Trophoblast cell (in vitro differentiated cells and primary cell): ENCODE measurements at regions not wholly inside any gene's neighbourhood (a gene's known extent, or its start where the extent isn't known, plus 50 kb on each side); places are given as distances from the start of the nearest gene placed in this dataset.
"Not testable (repeated sequence)": the region's sequence is repeated elsewhere in the genome, so short reads cannot be mapped to it uniquely, and the experiment has no call there.

Experiments used
- DNase-seq, 2 donors: peaks; one replicate each; pipeline ENCODE4 v3.0.0-alpha.2; 2016
- H2AFZ ChIP-seq: 2 replicates; pipeline ENCODE4 v1.6.1; 2013; ENCODE audit warnings: low read length, moderate library complexity, mild to moderate bottlenecking; ENCODE audit not compliant: insufficient read depth, poor library complexity
- H2AK5ac ChIP-seq: 2 replicates; pipeline ENCODE4 v1.6.1; 2013; ENCODE audit warnings: mild to moderate bottlenecking, low read length
- H2BK120ac ChIP-seq: 2 replicates; pipeline ENCODE4 v1.6.1; 2013; ENCODE audit warnings: low read length, mild to moderate bottlenecking, moderate library complexity; ENCODE audit not compliant: insufficient read depth, poor library complexity
- H2BK12ac ChIP-seq: 2 replicates; pipeline ENCODE4 v1.6.1; 2013; ENCODE audit warnings: mild to moderate bottlenecking, low read length, moderate library complexity
- H2BK5ac ChIP-seq: 2 replicates; pipeline ENCODE4 v1.6.1; 2013; ENCODE audit warnings: low read length, low read depth, moderate library complexity, mild to moderate bottlenecking; ENCODE audit not compliant: poor library complexity
- H3K14ac ChIP-seq: 2 replicates; pipeline ENCODE4 v1.6.1; 2013; ENCODE audit warnings: mild to moderate bottlenecking, low read length
- H3K18ac ChIP-seq: 2 replicates; pipeline ENCODE4 v1.6.1; 2013; ENCODE audit warnings: mild to moderate bottlenecking, low read length
- H3K23ac ChIP-seq: 2 replicates; pipeline ENCODE4 v1.6.1; 2013; ENCODE audit warnings: low read length
- H3K27ac ChIP-seq: 2 replicates; pipeline ENCODE4 v1.5.1; 2013; ENCODE audit warnings: low read depth, mild to moderate bottlenecking, inconsistent platforms, low read length, moderate library complexity
- H3K27me3 ChIP-seq: 2 replicates; pipeline ENCODE4 v1.6.1; 2013; ENCODE audit warnings: inconsistent platforms, mild to moderate bottlenecking, low read length, moderate library complexity; ENCODE audit not compliant: insufficient read depth
- H3K36me3 ChIP-seq, 2 experiments: 1 replicate in 1 of 2; 2 replicates in 1 of 2; pipeline ENCODE4 v1.6.1; 2013; ENCODE audit warnings: low read length in 2 of 2, mild to moderate bottlenecking in 2 of 2, moderate library complexity in 1 of 2; ENCODE audit not compliant: insufficient read depth in 2 of 2, control insufficient read depth in 1 of 2
- H3K4ac ChIP-seq: 2 replicates; pipeline ENCODE4 v1.6.1; 2013; ENCODE audit warnings: low read depth, mild to moderate bottlenecking, low read length, moderate library complexity
- H3K4me1 ChIP-seq, 2 experiments: 1 replicate in 1 of 2; 2 replicates in 1 of 2; pipeline ENCODE4 v1.6.1; 2013; ENCODE audit warnings: low read length in 2 of 2, mild to moderate bottlenecking in 2 of 2, moderate library complexity in 1 of 2; ENCODE audit not compliant: insufficient read depth in 2 of 2, control insufficient read depth in 1 of 2
- H3K4me2 ChIP-seq: 2 replicates; pipeline ENCODE4 v1.6.1; 2013; ENCODE audit warnings: inconsistent platforms, mild to moderate bottlenecking, low read length, moderate library complexity
- H3K4me3 ChIP-seq: 2 replicates; pipeline ENCODE4 v1.5.1; 2013; ENCODE audit warnings: mild to moderate bottlenecking, low read depth, low read length, inconsistent platforms
- H3K79me1 ChIP-seq: one replicate; pipeline ENCODE4 v1.6.1; 2013; ENCODE audit warnings: low read length
- H3K79me2 ChIP-seq: 2 replicates; pipeline ENCODE4 v1.6.1; 2013; ENCODE audit warnings: low read length, mild to moderate bottlenecking; ENCODE audit not compliant: control insufficient read depth, insufficient read depth, poor library complexity
- H3K9ac ChIP-seq: 2 replicates; pipeline ENCODE4 v1.6.1; 2013; ENCODE audit warnings: mild to moderate bottlenecking, low read length
- H3K9me3 ChIP-seq: 2 replicates; pipeline ENCODE4 v1.6.1; 2013; ENCODE audit warnings: low read depth, mild to moderate bottlenecking, control low read depth, inconsistent platforms, low read length; ENCODE audit not compliant: insufficient read depth
- H4K12ac ChIP-seq: 2 replicates; pipeline ENCODE4 v1.6.1; 2013; ENCODE audit warnings: low read depth, mild to moderate bottlenecking, low read length, moderate library complexity
- H4K8ac ChIP-seq: 2 replicates; pipeline ENCODE4 v1.6.1; 2013; ENCODE audit warnings: low read depth, mild to moderate bottlenecking, low read length, moderate library complexity
- H4K91ac ChIP-seq: one replicate; pipeline ENCODE4 v1.6.1; 2013; ENCODE audit warnings: low read depth, mild to moderate bottlenecking, low read length, moderate library complexity
- whole genome bisulfite sequencing: extraction: QIAGEN DNeasy Blood & Tissue Kit; methylation state at CpG from one replicate; pipeline ENCODE4 v1.1.7; 2013; ENCODE audit warnings: missing lambda C conversion rate; ENCODE audit not compliant: insufficient read length, insufficient coverage; ENCODE audit errors: extremely low coverage; 5-methylcytosine and 5-hydroxymethylcytosine counted together

DNA sequence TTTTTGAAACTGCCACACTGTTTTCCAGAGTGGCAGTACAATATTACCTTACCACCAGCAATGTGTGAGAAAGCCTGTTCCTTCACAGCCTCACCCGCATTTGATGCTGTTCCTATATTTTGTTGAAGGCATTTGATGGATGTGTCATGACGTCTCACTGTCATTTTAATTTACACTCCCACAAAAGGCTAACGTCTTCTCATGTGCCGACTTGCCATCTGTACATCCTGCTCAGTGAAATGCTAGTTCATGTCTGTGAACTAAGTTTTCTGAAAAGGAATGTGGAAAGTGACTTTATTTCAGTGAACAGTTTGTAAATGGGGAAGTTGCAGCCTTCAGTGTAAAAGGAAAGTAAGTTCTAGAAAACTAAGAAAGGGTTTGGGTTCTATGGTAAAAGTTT is 131.6 kb downstream of the KCNJ12 start:
- not testable (repeated sequence) for H2BK12ac ChIP-seq, H3K27ac ChIP-seq, H3K27me3 ChIP-seq, H2BK5ac ChIP-seq, H3K9me3 ChIP-seq, H3K4me2 ChIP-seq, H4K8ac ChIP-seq, H2BK120ac ChIP-seq, H3K18ac ChIP-seq, H2AFZ ChIP-seq, H3K4ac ChIP-seq, H4K12ac ChIP-seq, H3K14ac ChIP-seq, H3K23ac ChIP-seq, H3K4me1 ChIP-seq, H3K79me2 ChIP-seq, H4K91ac ChIP-seq, H3K79me1 ChIP-seq, H2AK5ac ChIP-seq, H3K4me3 ChIP-seq, H3K9ac ChIP-seq, DNase-seq, H3K36me3 ChIP-seq
- WGBS, result no CpG with 5 or more reads among the region's 4 CpGs

- Histone ChIP-seq H3K27me3 (no peaks in the 10 kb centered on the region), H3K36me3 (no peaks in the 10 kb centered on the region)
Observed at GRCh38 chr17:21508211-21508610, 132.1 kb downstream of the KCNJ12 start.

GRCh38 chr17:21509356-21509755 is 133.2 kb downstream of the KCNJ12 start:
- not testable (repeated sequence) for DNase-seq, H2AFZ ChIP-seq, H4K8ac ChIP-seq

More at GRCh38 chr17:21508211-21508610, 132.1 kb downstream of the KCNJ12 start:
- H3K9me3 ChIP-seq, result peaks cover 2% of the 10 kb centered on the region
- no peaks in the 10 kb centered on the region for H3K79me1 ChIP-seq
- no peak overlapping the region for H2BK5ac ChIP-seq
- H4K8ac ChIP-seq, result no peak overlapping the region
- WGBS, result no CpG with 5 or more reads among the region's 2 CpGs
- no peak overlapping the region for H3K9ac ChIP-seq
- H2BK12ac ChIP-seq, result no peak overlapping the region
- H3K4ac ChIP-seq, result no peak overlapping the region
- H2AK5ac ChIP-seq, result no peak overlapping the region
- no peak overlapping the region for H2AFZ ChIP-seq
- H3K4me2 ChIP-seq, result no peak overlapping the region
- H2BK120ac ChIP-seq, result no peak overlapping the region
- no peak overlapping the region for H3K14ac ChIP-seq
- H3K27ac ChIP-seq, result no peak overlapping the region
- no peak overlapping the region for H3K18ac ChIP-seq
- H4K12ac ChIP-seq, result no peak overlapping the region
- DNase-seq, result no peak
- H3K79me2 ChIP-seq, result no peaks in the 10 kb centered on the region
- no peak overlapping the region for H3K23ac ChIP-seq
- H3K4me1 ChIP-seq, result peaks cover 0 to 3% of the 10 kb centered on the region in 2 experiments
- H3K4me3 ChIP-seq, result no peak overlapping the region
- H4K91ac ChIP-seq, result no peak overlapping the region

DNA sequence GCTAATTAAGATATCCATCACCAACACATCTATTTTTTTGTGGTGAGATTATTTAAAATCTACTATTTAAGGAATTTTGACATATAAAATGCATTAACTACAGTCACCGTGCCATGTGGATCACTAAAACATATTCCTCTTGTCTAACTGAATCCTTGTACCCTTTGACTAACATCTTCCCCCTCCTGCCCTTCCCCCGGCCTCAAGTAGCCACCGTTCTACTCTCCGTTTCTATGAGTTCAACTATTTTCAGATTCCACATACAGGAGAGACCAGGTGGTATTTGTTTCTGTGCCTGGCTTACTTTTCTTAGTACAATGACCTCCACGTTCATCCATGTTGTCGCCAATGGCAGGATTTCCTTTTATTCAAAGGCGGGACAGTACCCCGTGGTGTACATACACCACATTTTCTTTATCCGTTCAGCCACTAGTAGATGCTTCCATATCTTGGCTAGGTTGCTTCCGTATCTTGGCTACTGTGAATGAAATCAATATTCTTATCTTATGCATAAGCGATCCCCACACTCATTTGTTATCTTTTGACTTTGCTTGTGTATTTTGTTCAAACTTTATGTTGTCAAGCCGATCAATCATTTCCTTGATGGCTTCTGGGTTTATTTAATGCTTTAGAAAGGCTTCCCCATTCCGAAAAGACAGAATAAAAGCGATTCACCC is 134.7 kb downstream of the KCNJ12 start:
- Histone ChIP-seq H3K4me2 (peak overlapping the region; percentile 90), H2BK120ac (no peak overlapping the region), H3K4me1 (peaks cover 0 to 3% of the 10 kb centered on the region in 2 experiments), H4K8ac (no peak overlapping the region), H3K36me3 (no peaks in the 10 kb centered on the region), H3K9ac (no peak overlapping the region), H3K4ac (no peak overlapping the region), H3K14ac (no peak overlapping the region), H3K18ac (no peak overlapping the region), H3K4me3 (no peak overlapping the region), H3K27ac (no peak overlapping the region), H3K9me3 (no peaks in the 10 kb centered on the region), H2BK5ac (no peak overlapping the region), H3K79me1 (no peaks in the 10 kb centered on the region), H2BK12ac (no peak overlapping the region), H2AFZ (no peak overlapping the region), H3K27me3 (no peaks in the 10 kb centered on the region), H3K79me2 (no peaks in the 10 kb centered on the region), H3K23ac (no peak overlapping the region), H4K12ac (no peak overlapping the region), H2AK5ac (no peak overlapping the region), H4K91ac (no peak overlapping the region)
- DNase-seq, result no peak
- no CpG with 5 or more reads among the region's 14 CpGs for WGBS

More at GRCh38 chr17:21509356-21509755, 133.2 kb downstream of the KCNJ12 start:
- not testable (repeated sequence) for H2BK12ac ChIP-seq, H3K79me2 ChIP-seq, H4K91ac ChIP-seq, H2BK5ac ChIP-seq, H3K14ac ChIP-seq, H3K23ac ChIP-seq, H4K12ac ChIP-seq, H3K4ac ChIP-seq, H3K79me1 ChIP-seq, H3K4me2 ChIP-seq, H3K9me3 ChIP-seq, H3K27me3 ChIP-seq, H2AK5ac ChIP-seq, H3K4me1 ChIP-seq, H3K4me3 ChIP-seq, H3K27ac ChIP-seq, H3K9ac ChIP-seq, H2BK120ac ChIP-seq, H3K36me3 ChIP-seq, H3K18ac ChIP-seq
- no CpG with 5 or more reads among the region's 1 CpG for WGBS
